ENCODE measurements at regions not wholly inside any gene's neighbourhood (a gene's known extent, or its start where the extent isn't known, plus 50 kb on each side); places are given as distances from the start of the nearest gene placed in this dataset.

DNA sequence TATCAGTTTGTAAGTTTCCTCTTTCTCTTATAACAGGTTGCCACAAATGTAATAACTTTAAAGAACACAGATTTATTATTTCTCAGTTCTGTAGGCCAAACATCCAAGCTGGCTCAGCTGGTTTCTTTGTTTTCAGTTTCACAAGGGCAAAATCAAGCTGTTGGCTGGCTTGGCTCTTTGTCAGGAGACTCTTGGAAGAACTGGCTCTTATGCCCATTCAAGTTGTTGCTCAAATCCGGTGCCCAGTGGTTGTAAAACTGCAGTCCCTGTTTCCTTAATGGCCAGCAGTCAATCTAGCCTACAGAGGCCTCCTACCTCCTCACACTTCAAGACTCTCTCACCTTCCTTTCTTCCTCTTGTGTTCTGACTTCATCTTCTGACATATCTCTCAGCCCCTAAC lies 1171.0 kb downstream of the MRPL39 start (continued):
- TF ChIP-seq, protein P1, sequence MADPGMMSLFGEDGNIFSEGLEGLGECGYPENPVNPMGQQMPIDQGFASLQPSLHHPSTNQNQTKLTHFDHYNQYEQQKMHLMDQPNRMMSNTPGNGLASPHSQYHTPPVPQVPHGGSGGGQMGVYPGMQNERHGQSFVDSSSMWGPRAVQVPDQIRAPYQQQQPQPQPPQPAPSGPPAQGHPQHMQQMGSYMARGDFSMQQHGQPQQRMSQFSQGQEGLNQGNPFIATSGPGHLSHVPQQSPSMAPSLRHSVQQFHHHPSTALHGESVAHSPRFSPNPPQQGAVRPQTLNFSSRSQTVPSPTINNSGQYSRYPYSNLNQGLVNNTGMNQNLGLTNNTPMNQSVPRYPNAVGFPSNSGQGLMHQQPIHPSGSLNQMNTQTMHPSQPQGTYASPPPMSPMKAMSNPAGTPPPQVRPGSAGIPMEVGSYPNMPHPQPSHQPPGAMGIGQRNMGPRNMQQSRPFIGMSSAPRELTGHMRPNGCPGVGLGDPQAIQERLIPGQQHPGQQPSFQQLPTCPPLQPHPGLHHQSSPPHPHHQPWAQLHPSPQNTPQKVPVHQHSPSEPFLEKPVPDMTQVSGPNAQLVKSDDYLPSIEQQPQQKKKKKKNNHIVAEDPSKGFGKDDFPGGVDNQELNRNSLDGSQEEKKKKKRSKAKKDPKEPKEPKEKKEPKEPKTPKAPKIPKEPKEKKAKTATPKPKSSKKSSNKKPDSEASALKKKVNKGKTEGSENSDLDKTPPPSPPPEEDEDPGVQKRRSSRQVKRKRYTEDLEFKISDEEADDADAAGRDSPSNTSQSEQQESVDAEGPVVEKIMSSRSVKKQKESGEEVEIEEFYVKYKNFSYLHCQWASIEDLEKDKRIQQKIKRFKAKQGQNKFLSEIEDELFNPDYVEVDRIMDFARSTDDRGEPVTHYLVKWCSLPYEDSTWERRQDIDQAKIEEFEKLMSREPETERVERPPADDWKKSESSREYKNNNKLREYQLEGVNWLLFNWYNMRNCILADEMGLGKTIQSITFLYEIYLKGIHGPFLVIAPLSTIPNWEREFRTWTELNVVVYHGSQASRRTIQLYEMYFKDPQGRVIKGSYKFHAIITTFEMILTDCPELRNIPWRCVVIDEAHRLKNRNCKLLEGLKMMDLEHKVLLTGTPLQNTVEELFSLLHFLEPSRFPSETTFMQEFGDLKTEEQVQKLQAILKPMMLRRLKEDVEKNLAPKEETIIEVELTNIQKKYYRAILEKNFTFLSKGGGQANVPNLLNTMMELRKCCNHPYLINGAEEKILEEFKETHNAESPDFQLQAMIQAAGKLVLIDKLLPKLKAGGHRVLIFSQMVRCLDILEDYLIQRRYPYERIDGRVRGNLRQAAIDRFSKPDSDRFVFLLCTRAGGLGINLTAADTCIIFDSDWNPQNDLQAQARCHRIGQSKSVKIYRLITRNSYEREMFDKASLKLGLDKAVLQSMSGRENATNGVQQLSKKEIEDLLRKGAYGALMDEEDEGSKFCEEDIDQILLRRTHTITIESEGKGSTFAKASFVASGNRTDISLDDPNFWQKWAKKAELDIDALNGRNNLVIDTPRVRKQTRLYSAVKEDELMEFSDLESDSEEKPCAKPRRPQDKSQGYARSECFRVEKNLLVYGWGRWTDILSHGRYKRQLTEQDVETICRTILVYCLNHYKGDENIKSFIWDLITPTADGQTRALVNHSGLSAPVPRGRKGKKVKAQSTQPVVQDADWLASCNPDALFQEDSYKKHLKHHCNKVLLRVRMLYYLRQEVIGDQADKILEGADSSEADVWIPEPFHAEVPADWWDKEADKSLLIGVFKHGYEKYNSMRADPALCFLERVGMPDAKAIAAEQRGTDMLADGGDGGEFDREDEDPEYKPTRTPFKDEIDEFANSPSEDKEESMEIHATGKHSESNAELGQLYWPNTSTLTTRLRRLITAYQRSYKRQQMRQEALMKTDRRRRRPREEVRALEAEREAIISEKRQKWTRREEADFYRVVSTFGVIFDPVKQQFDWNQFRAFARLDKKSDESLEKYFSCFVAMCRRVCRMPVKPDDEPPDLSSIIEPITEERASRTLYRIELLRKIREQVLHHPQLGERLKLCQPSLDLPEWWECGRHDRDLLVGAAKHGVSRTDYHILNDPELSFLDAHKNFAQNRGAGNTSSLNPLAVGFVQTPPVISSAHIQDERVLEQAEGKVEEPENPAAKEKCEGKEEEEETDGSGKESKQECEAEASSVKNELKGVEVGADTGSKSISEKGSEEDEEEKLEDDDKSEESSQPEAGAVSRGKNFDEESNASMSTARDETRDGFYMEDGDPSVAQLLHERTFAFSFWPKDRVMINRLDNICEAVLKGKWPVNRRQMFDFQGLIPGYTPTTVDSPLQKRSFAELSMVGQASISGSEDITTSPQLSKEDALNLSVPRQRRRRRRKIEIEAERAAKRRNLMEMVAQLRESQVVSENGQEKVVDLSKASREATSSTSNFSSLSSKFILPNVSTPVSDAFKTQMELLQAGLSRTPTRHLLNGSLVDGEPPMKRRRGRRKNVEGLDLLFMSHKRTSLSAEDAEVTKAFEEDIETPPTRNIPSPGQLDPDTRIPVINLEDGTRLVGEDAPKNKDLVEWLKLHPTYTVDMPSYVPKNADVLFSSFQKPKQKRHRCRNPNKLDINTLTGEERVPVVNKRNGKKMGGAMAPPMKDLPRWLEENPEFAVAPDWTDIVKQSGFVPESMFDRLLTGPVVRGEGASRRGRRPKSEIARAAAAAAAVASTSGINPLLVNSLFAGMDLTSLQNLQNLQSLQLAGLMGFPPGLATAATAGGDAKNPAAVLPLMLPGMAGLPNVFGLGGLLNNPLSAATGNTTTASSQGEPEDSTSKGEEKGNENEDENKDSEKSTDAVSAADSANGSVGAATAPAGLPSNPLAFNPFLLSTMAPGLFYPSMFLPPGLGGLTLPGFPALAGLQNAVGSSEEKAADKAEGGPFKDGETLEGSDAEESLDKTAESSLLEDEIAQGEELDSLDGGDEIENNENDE (IDR thresholded peaks at IDR 0.05; ENCODE audit: insufficient replicate concordance, low read length), result no peak
- no peak for TF ChIP-seq RAD21 (IDR thresholded peaks at IDR 0.05 in 1 of 2, conservative IDR thresholded peaks at IDR 0.05 in 1 of 2; ENCODE audit: low read depth in 2 of 2, low read length in 2 of 2)
- TF ChIP-seq TAF1 (IDR thresholded peaks at IDR 0.05; ENCODE audit: low read depth, low read length), result no peak
- TF ChIP-seq CHD1 (IDR thresholded peaks at IDR 0.05; ENCODE audit: low read depth, low read length), result no peak
- TF ChIP-seq SAP30 (IDR thresholded peaks at IDR 0.05; ENCODE audit: insufficient read depth, insufficient replicate concordance, low read length), result no peak
- TF ChIP-seq ASH2L (IDR thresholded peaks at IDR 0.05; ENCODE audit: low read length), result no peak
- TF ChIP-seq KDM1A (IDR thresholded peaks at IDR 0.05; ENCODE audit: borderline replicate concordance, low read length), result no peak
- TF ChIP-seq SIN3A (conservative IDR thresholded peaks at IDR 0.05 in 1 of 2, IDR thresholded peaks at IDR 0.05 in 1 of 2; ENCODE audit: low read depth in 1 of 2, low read length in 2 of 2), result no peak
